HCT116 (cell line): ENCODE measurements at regions not wholly inside any gene's neighbourhood (a gene's known extent, or its start where the extent isn't known, plus 50 kb on each side); places are given as distances from the start of the nearest gene placed in this dataset.

Experiments used
- ATAC-seq: fragments of 200-7000 bp; cut with Tn5 transposase; 2 replicates; pipeline ENCODE4 v1.9.1; 2020; ENCODE audit warnings: mild to moderate bottlenecking, moderate library complexity
- BruUV-seq: library from RNA; stranded (reverse); fragments of 400-500 nt; replicated peaks from 2 replicates; lab custom pipeline; 2021; lab: Mats Ljungman, UMichigan
- CTCF ChIA-PET: fragments of 300-600 bp; sonication (Branson Sonifier 250); formaldehyde crosslinking; loops from one replicate; lab custom pipeline; 2021; ENCODE audit warnings: antibody characterized with exemption; lab: Charles Lee
- POLR2A ChIA-PET: fragments of 300-600, 350-600 bp; sonication (Branson Sonifier 250); formaldehyde crosslinking; loops from one replicate; lab custom pipeline; 2021; ENCODE audit warnings: antibody characterized with exemption; lab: Charles Lee
- RAD21 ChIA-PET, 2 experiments: fragments of 300-600 bp; sonication (Branson Sonifier 250); formaldehyde crosslinking; loops; one replicate each; lab custom pipeline; 2023; ENCODE audit warnings: low total read pairs in 2 of 2; ENCODE audit not compliant: uncharacterized antibody in 2 of 2, unreplicated experiment in 2 of 2, low non-redundant PET in 1 of 2; lab: Charles Lee
- DNase-seq: peaks from one replicate; pipeline ENCODE4 v3.0.0-alpha.2; 2010; ENCODE audit warnings: low read depth, low spot score
- H2AFZ ChIP-seq: fragments of 200-600 bp; shearing (Covaris generic), sonication (generic); 2 replicates; pipeline ENCODE4 v1.6.1; 2017; ENCODE audit warnings: low read depth, mixed run types, mixed read lengths, antibody characterized with exemption, low read length; ENCODE audit not compliant: poor library complexity, severe bottlenecking
- H3K27ac ChIP-seq: 2 replicates; pipeline ENCODE4 v1.5.1; 2012; ENCODE audit warnings: low read depth, low read length
- H3K27me3 ChIP-seq: fragments of 200-600 bp; sonication (generic); 2 replicates; pipeline ENCODE4 v1.6.1; 2016; ENCODE audit warnings: mixed run types, low read length, mixed read lengths; ENCODE audit not compliant: insufficient read depth
- H3K36me3 ChIP-seq, 2 experiments: fragments of 200-500 bp in 1 of 2; fragments of 200-600 bp in 1 of 2; sonication (Bioruptor generic) in 1 of 2; sonication (generic) in 1 of 2; 2 replicates each; pipeline versions ENCODE4 v1.5.1 to v1.6.1; 2014 to 2016; ENCODE audit warnings: low read length in 2 of 2, inconsistent platforms in 1 of 2, mixed read lengths in 1 of 2, mixed run types in 1 of 2; ENCODE audit not compliant: insufficient read depth in 2 of 2, control insufficient read depth in 1 of 2
- H3K4me1 ChIP-seq, 2 experiments: fragments of 200-600 bp in 1 of 2; sonication (generic) in 1 of 2; 2 replicates each; pipeline versions ENCODE4 v1.5.1 to v1.6.1; 2012 to 2017; ENCODE audit warnings: low read length in 2 of 2, inconsistent platforms in 1 of 2, mild to moderate bottlenecking in 1 of 2, mixed read lengths in 1 of 2, mixed run types in 1 of 2, moderate library complexity in 1 of 2; ENCODE audit not compliant: insufficient read depth in 2 of 2, control insufficient read depth in 1 of 2
- H3K4me2 ChIP-seq: fragments of 200-600 bp; sonication (generic); 2 replicates; pipeline ENCODE4 v1.6.1; 2017; ENCODE audit warnings: mixed run types, low read length, mixed read lengths
- H3K4me3 ChIP-seq, 2 experiments: fragments of 200-600 bp in 1 of 2; sonication (generic) in 1 of 2; replicated peaks in 1 of 2; 2 replicates each; pipeline ENCODE4 v1.5.1; 2011 to 2016; ENCODE audit warnings: low read length in 2 of 2, control low read depth in 1 of 2, low read depth in 1 of 2, mild to moderate bottlenecking in 1 of 2, mixed read lengths in 1 of 2, mixed run types in 1 of 2
- H3K79me2 ChIP-seq: fragments of 200-600 bp; sonication (generic); 2 replicates; pipeline ENCODE4 v1.6.1; 2017; ENCODE audit warnings: mild to moderate bottlenecking, mixed run types, low read length, moderate library complexity, mixed read lengths; ENCODE audit not compliant: insufficient read depth
- H3K9ac ChIP-seq: fragments of 200-600 bp; sonication (generic); 2 replicates; pipeline ENCODE4 v1.6.1; 2016; ENCODE audit warnings: low read length, mixed read lengths
- H3K9me2 ChIP-seq: fragments of 200-600 bp; sonication (generic), shearing (Covaris generic); 2 replicates; pipeline ENCODE4 v1.6.1; 2017; ENCODE audit warnings: mixed run types, mild to moderate bottlenecking, moderate library complexity; ENCODE audit not compliant: insufficient read depth
- H3K9me3 ChIP-seq, 2 experiments: fragments of 200-500 bp in 1 of 2; fragments of 200-600 bp in 1 of 2; sonication (Bioruptor generic) in 1 of 2; sonication (generic) in 1 of 2; 2 replicates each; pipeline ENCODE4 v1.6.1; 2014 to 2017; ENCODE audit warnings: low read length in 2 of 2, mixed read lengths in 2 of 2, inconsistent platforms in 1 of 2, low read depth in 1 of 2, mild to moderate bottlenecking in 1 of 2, mixed run types in 1 of 2, moderate library complexity in 1 of 2; ENCODE audit not compliant: control insufficient read depth in 1 of 2, insufficient read depth in 1 of 2
- H4K20me1 ChIP-seq: fragments of 200-600 bp; sonication (generic), shearing (Covaris generic); 2 replicates; pipeline ENCODE4 v1.6.1; 2017; ENCODE audit warnings: mixed run types, mild to moderate bottlenecking, moderate library complexity; ENCODE audit not compliant: insufficient read depth
- EZH2 ChIP-seq: fragments of 200-600 bp; sonication (generic); IDR thresholded peaks from 2 replicates; pipeline ENCODE4 v1.6.1; 2017; ENCODE audit warnings: antibody characterized with exemption, mixed run types
- POLR2A ChIP-seq: IDR thresholded peaks from 2 replicates; pipeline ENCODE4 v1.7.0; 2011; ENCODE audit warnings: borderline replicate concordance; ENCODE audit not compliant: insufficient read depth, insufficient read length; ENCODE audit errors: extremely low read depth
- REST ChIP-seq: IDR thresholded peaks from 2 replicates; pipeline ENCODE4 v1.6.1; 2012; ENCODE audit warnings: low read depth
- SIN3A ChIP-seq: IDR thresholded peaks from 2 replicates; pipeline ENCODE4 v1.6.1; 2012; ENCODE audit warnings: low read depth
- TCF7L2 ChIP-seq: IDR thresholded peaks from 2 replicates; pipeline ENCODE4 v1.7.0; 2011; ENCODE audit warnings: borderline replicate concordance, inconsistent platforms; ENCODE audit not compliant: insufficient read depth, insufficient read length; ENCODE audit errors: extremely low read depth
- ZBTB33 ChIP-seq: IDR thresholded peaks from 2 replicates; pipeline ENCODE4 v1.6.1; 2011; ENCODE audit warnings: mild to moderate bottlenecking, low read length, moderate library complexity; ENCODE audit not compliant: insufficient replicate concordance; ENCODE audit errors: extremely low read depth
- intact Hi-C: fragments of 100-400 bp; cut with micrococcal nuclease; formaldehyde crosslinking; loops from 2 replicates; pipeline ENCODE4 v1.10.0; 2022
- TF ChIP-seq, protein P1 (sequence below): IDR thresholded peaks from 2 replicates; pipeline ENCODE4 v1.6.1; 2012

DNA sequence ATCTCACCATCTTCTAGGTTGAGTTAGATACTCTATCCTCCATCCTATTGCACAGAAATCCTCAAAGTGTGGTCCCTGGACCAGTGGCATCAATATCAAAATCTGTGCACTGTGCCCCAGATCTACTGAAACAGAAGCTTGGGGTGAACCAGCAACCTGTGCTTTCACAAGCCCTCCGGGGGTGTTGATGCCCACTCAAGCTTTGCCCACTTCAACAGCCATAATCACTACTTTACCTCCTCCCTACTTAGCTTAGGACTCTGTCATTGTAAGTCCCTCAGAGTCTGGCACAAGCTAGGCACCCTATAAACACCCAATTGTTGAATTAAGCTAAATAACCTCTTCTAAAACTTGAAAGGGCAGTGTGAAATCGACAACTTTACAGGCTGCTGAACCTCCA lies 144.2 kb upstream of the SOD1 start:
- H3K4me3 ChIP-seq: no peak overlapping the region
- H3K9ac ChIP-seq: no peak overlapping the region
- H4K20me1 ChIP-seq: no peaks in the 10 kb centered on the region
- no peak for ATAC-seq
- H2AFZ ChIP-seq: no peak overlapping the region
- peak overlapping the region; percentile 28; the same call in 1 of the 2 replicates for H3K27ac ChIP-seq
- ChIA-PET RAD21 (no interaction called here), CTCF (no interaction called here), POLR2A (interaction anchor here (1.5 kb wide), 1 partner anchor 44 kb away, joined by 4 read pairs; no protein-coding TSS in a partner anchor)
- DNase-seq: no peak
- H3K36me3 ChIP-seq: no peaks in the 10 kb centered on the region
- no peaks in the 10 kb centered on the region for H3K27me3 ChIP-seq
- intact Hi-C loops: no loop called here
- no peak for TF ChIP-seq POLR2A
- TF ChIP-seq SIN3A: no peak
- TF ChIP-seq EZH2: no peak
- TF ChIP-seq REST: no peak
- no peak for TF ChIP-seq ZBTB33
- TF ChIP-seq, protein P1, sequence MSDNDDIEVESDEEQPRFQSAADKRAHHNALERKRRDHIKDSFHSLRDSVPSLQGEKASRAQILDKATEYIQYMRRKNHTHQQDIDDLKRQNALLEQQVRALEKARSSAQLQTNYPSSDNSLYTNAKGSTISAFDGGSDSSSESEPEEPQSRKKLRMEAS: no peak
- no peak for TF ChIP-seq TCF7L2
- no peaks in the 10 kb centered on the region for H3K9me3 ChIP-seq
- H3K4me2 ChIP-seq: peak overlapping the region; percentile 31
- peaks cover 24% of the 10 kb centered on the region for H3K79me2 ChIP-seq
- H3K9me2 ChIP-seq: no peaks in the 10 kb centered on the region
- H3K4me1 ChIP-seq: peaks cover 30 to 44% of the 10 kb centered on the region in 2 experiments; a peak in 3 of 4 replicates
- no TSS peak for BruUV-seq
